ENCODE measurements at regions not wholly inside any gene's neighbourhood (a gene's known extent, or its start where the extent isn't known, plus 50 kb on each side); places are given as distances from the start of the nearest gene placed in this dataset.

- no peak overlapping the region for H3K27ac Mint-ChIP-seq
- no peak for DNase-seq
- Histone ChIP-seq H3K4me1 (ENCODE audit: control insufficient read depth, insufficient read depth, low read length) (peaks cover 9% of the 10 kb centered on the region), H3K4me3 (ENCODE audit: low read length) (no peak overlapping the region), H3K27me3 (ENCODE audit: control insufficient read depth, insufficient read depth, low read length, poor library complexity, severe bottlenecking) (no peaks in the 10 kb centered on the region), H3K27ac (ENCODE audit: low read depth, low read length) (no peak overlapping the region), H3K9ac (ENCODE audit: extremely low read depth, low read length, poor library complexity, severe bottlenecking) (no peak overlapping the region), H3K36me3 (ENCODE audit: control insufficient read depth, insufficient read depth, low read length) (no peaks in the 10 kb centered on the region), H3K9me3 (ENCODE audit: control insufficient read depth, low read length) (no peaks in the 10 kb centered on the region)
- no peak for TF ChIP-seq CTCF (conservative IDR thresholded peaks at IDR 0.05)
- no peak overlapping the region for H3K4me3 Mint-ChIP-seq
- no peaks in the 10 kb centered on the region for H3K27me3 Mint-ChIP-seq (ENCODE audit: insufficient read depth)
- H3K4me1 Mint-ChIP-seq = peaks cover 26% of the 10 kb centered on the region
- H3K9me3 Mint-ChIP-seq = no peaks in the 10 kb centered on the region
- WGBS, 2 experiments (ENCODE audit: insufficient coverage in 1 of 2, insufficient read length in 1 of 2) = 80 to 97% methylated on average over 2 of the region's 2 CpGs
- no peaks in the 10 kb centered on the region for H3K36me3 Mint-ChIP-seq (ENCODE audit: low read depth)
Measured at GRCh38 chr2:61631321-61631720, 93.2 kb upstream of the XPO1 start.

- Histone ChIP-seq H3K9me3 (ENCODE audit: control insufficient read depth, low read length) (no peaks in the 10 kb centered on the region), H3K27me3 (ENCODE audit: control insufficient read depth, insufficient read depth, low read length, poor library complexity, severe bottlenecking) (no peaks in the 10 kb centered on the region), H3K36me3 (ENCODE audit: control insufficient read depth, insufficient read depth, low read length) (no peaks in the 10 kb centered on the region), H3K4me1 (ENCODE audit: control insufficient read depth, insufficient read depth, low read length) (no peaks in the 10 kb centered on the region), H3K27ac (ENCODE audit: low read depth, low read length) (no peak overlapping the region), H3K9ac (ENCODE audit: extremely low read depth, low read length, poor library complexity, severe bottlenecking) (no peak overlapping the region), H3K4me3 (ENCODE audit: low read length) (no peak overlapping the region)
- H3K4me3 Mint-ChIP-seq = no peak overlapping the region
- H3K27ac Mint-ChIP-seq = no peak overlapping the region
- peaks cover 4% of the 10 kb centered on the region for H3K4me1 Mint-ChIP-seq
- 100% methylated on average over 1 of the region's 1 CpG; no CpG with 5 or more reads in 1 of the 2 experiments for WGBS, 2 experiments (ENCODE audit: insufficient coverage in 1 of 2, insufficient read length in 1 of 2)
- H3K36me3 Mint-ChIP-seq (ENCODE audit: low read depth) = no peaks in the 10 kb centered on the region
- H3K27me3 Mint-ChIP-seq (ENCODE audit: insufficient read depth) = no peaks in the 10 kb centered on the region
- no peak for TF ChIP-seq CTCF (conservative IDR thresholded peaks at IDR 0.05)
- H3K9me3 Mint-ChIP-seq = no peaks in the 10 kb centered on the region
- DNase-seq = no peak
Measured at GRCh38 chr2:61626827-61627226, 88.7 kb upstream of the XPO1 start.

- 86 to 91% methylated on average over 1 to 4 of the region's 5 CpGs for WGBS, 2 experiments (ENCODE audit: insufficient coverage in 1 of 2, insufficient read length in 1 of 2)
- H3K4me1 Mint-ChIP-seq = no peaks in the 10 kb centered on the region
- DNase-seq = no peak
- Histone ChIP-seq H3K4me3 (ENCODE audit: low read length) (no peak overlapping the region), H3K27ac (ENCODE audit: low read depth, low read length) (no peak overlapping the region), H3K9me3 (ENCODE audit: control insufficient read depth, low read length) (no peaks in the 10 kb centered on the region), H3K36me3 (ENCODE audit: control insufficient read depth, insufficient read depth, low read length) (no peaks in the 10 kb centered on the region), H3K4me1 (ENCODE audit: control insufficient read depth, insufficient read depth, low read length) (no peaks in the 10 kb centered on the region), H3K9ac (ENCODE audit: extremely low read depth, low read length, poor library complexity, severe bottlenecking) (no peak overlapping the region), H3K27me3 (ENCODE audit: control insufficient read depth, insufficient read depth, low read length, poor library complexity, severe bottlenecking) (no peaks in the 10 kb centered on the region)
- H3K4me3 Mint-ChIP-seq = no peak overlapping the region
- H3K36me3 Mint-ChIP-seq (ENCODE audit: low read depth) = no peaks in the 10 kb centered on the region
- no peak overlapping the region for H3K27ac Mint-ChIP-seq
- TF ChIP-seq CTCF (conservative IDR thresholded peaks at IDR 0.05) = no peak
- no peaks in the 10 kb centered on the region for H3K9me3 Mint-ChIP-seq
- no peaks in the 10 kb centered on the region for H3K27me3 Mint-ChIP-seq (ENCODE audit: insufficient read depth)
Measured at GRCh38 chr2:61623747-61624146, 85.6 kb upstream of the XPO1 start.
